Umbilical cord (tissue), 1 donor: ENCODE measurements at regions not wholly inside any gene's neighbourhood (a gene's known extent, or its start where the extent isn't known, plus 50 kb on each side); places are given as distances from the start of the nearest gene placed in this dataset.
"Not testable (repeated sequence)": the region's sequence is repeated elsewhere in the genome, so short reads cannot be mapped to it uniquely, and the experiment has no call there.

Experiments used
- DNase-seq: peaks from one replicate; pipeline ENCODE4 v3.0.0-alpha.2; 2015; ENCODE audit warnings: low spot score

DNA sequence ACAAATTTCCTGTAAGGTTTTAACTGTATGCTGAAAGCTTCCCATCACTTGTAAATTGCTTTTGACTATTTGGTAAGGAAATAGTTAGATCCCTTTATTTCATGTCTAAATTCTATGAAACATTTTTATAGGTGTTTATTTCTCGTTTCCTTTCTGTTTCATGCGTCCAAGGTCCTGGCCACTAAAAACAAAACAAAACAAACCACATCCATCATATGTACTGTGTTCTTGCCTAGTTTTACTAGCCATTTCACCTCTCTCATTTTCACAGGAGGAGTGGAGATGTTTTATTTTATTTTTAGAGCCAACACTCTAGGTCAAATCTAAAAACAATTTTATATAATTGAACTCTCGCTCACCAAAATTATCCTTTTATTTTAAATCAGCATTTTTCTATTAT is 375.2 kb upstream of the CTSO start:
- no peak for DNase-seq

- no peak for DNase-seq
Observed at GRCh38 chr4:156326246-156326645, 372.6 kb upstream of the CTSO start.

- DNase-seq: no peak
Observed at GRCh38 chr4:156322592-156322991, 368.9 kb upstream of the CTSO start.

- peak; percentile 5 for DNase-seq
Observed at GRCh38 chr4:156321203-156321602, 367.5 kb upstream of the CTSO start.

DNA sequence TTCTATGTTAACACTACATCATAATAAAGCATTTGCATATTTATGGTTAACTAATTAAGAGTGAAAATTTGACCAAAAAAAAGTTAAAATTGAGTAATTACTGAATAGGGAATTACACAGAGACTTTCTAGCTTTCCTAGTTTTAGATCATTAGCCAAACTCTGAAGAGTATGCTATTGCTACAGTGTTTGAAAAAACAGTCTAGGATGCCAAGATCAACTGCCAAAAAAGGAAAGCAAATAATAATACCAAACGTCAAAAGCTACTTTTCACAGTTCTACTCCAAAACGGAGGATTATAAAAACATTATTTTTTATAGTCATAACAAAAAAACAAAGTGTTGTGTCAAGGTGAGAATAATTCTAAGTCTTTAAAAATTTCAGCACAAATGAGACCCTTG is 359.8 kb upstream of the CTSO start:
- no peak for DNase-seq

DNA sequence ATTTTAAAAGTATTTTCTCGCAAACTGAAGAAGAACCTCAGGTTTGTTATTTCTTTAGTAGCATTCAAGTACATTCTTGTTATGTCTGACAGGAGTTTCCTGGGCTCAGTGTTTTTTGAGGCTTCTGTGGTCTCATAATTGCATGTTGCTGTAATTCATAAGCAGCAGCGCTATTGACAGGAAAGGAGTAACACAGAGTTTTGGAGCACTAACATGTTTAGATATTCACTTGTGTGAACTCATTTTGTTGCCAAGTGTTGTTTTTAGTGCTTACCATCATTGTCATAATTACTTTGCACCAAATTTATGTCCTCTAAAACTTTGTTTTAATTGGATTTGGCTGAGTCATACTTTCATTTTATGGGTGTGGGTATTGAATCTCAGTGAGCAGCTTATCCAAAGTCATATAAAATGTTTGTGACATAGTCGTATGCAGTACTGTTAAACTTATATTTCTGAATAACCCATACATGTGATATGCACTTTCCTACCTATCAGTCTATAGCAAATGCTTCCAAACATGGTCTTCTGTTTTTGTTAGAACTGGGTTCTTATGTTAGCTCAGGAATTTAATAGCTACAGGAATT is 358.7 kb upstream of the CTSO start:
- DNase-seq: peak; percentile 22

DNA sequence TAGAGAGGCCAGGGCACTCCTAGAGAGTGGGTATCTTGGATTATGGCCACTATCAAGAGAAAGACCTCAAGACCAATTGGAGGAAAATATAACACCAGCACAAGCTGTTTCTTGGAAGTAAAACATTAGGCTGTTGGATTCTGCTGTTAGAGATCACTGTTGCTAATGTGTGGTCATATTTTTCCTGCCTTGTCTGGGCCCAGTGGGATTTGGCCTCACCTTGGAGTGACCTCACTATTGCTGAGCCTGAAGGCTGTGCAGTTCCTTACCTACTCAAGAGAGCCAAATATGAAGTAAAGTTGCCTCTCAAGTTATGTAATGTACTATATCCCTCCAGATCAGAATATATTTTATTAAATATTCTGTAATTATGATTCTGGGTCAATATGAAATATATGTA is 355.4 kb upstream of the CTSO start:
- no peak for DNase-seq

DNA sequence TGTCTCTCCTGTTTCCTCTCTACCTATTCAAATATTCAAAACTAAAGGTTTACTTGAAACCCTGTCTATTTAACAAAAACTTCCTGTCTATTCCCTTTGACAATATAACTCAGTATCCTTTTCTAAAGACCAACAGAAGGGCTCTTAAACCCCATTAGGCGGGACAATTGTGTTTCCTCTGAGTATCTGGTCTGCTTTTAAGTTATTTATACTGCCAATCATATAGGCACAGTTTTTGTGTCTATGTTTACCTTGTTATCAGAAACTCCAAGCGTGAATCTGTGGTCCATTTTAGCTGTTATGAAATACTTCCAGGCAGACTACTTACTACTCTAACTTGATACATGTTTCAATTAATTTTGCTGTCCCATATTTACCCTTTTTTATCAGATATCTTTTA is 350.0 kb upstream of the CTSO start:
- DNase-seq: no peak

DNA sequence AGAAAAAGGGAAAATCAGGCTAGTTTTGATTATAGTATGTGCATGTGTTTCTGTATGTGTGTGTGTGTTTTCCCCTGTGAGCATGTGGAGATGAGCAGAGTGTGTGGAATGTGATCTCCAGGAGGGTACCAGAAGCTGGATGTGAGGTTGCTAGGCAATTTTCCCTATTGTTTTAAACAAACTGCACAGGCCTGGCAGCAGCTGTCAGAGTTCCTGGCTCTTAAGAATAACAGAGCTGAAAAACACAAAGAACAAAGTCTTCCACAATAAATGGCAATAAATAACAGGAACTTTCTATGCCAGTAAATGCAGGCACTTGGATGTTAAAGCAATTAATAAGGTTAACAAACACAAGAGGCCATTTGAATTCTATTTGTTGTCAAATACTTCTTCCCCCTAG is 344.6 kb upstream of the CTSO start:
- DNase-seq: peak; percentile 86

DNA sequence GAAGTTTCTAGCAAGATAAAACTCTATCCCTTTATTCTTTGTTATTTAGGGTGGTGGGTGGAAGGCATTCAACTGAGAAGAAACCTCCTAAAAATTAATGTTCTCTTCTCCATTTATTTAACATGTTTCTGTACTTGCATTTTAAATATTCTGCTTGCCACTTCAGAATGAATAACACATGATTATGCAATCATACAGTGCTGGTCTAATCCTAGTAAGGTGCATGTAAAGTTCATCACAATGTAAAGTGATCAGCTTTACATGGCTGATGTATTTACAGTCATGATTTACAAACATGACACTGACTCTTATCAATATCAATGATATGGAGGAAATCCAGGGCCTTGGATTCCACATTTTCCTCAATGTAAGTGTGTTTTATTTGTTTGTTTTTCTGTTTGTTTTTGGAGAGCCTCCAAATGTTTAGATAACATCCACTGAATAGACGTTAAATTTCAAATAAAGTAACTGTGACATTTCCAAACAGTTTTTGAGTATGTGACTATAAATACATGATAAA is 342.1 kb upstream of the CTSO start:
- no peak for DNase-seq

GRCh38 chr4:156294577-156294976 is 340.9 kb upstream of the CTSO start:
- peak; percentile 93 for DNase-seq

DNA sequence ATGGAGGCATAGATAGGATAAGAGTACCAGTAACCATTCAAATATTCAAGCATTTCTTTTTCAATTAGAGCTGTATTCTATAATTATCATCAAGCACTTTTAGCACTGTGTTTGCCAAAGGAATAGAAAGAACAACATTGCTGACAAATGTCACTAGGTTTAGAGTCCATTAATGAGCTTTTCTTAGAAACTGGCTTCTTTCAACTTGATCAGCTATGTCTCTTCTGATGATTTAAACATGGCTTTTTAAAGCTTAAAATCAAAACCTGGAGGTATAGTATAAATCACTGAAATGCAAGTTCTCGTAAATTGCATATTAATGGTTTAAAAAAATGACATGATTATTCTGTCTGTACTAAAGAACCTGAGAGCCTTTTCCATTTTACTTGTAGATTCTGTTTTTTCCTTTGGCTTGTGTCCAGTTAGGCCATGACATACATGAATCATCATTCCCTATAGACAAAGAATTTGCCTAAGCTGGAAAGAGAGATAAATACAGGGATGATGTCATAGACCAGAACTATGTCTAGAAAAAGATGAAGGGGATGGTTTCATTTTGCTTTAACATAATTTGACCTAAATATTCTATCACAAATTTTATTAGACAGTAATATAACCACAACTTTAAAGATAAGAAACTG is 340.1 kb upstream of the CTSO start:
- peak; percentile 97 for DNase-seq

DNA sequence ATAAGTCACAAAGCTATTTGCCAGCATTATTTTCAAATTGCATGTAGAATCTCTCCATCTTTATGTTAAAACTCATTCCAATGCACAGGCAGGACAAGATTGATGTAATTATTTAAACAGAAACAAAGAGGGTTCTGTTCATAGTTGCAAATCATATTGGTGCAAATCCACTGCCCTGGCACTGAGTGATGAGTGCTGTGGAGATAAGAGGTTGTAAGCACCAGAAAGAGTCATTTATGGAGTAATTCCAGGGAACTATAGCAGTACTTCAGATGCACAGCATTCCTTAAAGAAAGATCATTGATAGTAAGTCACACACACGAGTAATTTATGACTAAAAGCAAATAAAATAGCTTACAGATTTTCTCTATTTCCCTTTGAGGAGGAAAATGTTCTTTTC is 337.7 kb upstream of the CTSO start:
- peak; percentile 91 for DNase-seq

- peak; percentile 43 for DNase-seq
Observed at GRCh38 chr4:156290811-156291210, 337.1 kb upstream of the CTSO start.

GRCh38 chr4:156290026-156290425 is 336.4 kb upstream of the CTSO start:
- DNase-seq: not testable (repeated sequence)

- DNase-seq: peak; percentile 56
Observed at GRCh38 chr4:156280686-156281085, 327.0 kb upstream of the CTSO start.

DNA sequence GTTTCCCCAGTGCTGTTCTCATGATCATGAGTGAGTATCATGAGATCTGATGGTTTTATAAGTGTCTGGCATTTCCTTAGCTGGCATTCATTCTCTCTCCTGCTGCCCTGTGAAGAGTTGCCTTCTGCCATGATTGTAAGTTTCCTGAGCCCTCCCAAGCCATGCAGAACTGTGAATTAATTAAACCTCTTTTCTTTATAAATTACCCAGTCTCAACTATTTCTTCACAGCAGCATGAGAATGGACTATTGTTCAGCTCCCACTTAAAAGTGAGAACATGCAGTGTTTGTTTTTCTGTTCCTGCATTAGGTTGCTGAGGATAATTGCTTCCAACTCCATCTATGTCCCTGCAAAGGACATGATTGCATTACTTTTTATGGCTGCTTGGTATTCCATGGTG is 311.7 kb upstream of the CTSO start:
- DNase-seq: no peak

DNA sequence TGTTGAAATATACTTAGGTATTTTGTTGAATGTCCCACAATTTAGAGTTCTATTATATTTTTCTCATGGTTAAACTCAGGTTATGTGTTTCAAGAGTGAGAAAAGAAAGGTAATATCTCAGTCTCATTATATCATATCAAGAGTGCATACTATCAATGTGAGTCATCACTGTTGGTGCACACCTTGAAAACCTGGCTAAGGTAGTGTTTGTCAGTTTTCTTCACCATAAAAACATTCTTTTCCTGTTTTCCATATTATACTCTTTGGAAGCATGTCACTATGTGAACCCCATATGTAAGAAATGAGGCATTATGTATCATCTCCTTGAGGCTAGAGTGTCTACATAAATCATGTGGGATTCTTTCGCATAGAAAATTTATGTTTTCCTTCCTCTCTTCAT is 307.6 kb upstream of the CTSO start:
- DNase-seq: no peak

GRCh38 chr4:156255230-156256007 is 301.8 kb upstream of the CTSO start:
- DNase-seq: peak; percentile 64

DNA sequence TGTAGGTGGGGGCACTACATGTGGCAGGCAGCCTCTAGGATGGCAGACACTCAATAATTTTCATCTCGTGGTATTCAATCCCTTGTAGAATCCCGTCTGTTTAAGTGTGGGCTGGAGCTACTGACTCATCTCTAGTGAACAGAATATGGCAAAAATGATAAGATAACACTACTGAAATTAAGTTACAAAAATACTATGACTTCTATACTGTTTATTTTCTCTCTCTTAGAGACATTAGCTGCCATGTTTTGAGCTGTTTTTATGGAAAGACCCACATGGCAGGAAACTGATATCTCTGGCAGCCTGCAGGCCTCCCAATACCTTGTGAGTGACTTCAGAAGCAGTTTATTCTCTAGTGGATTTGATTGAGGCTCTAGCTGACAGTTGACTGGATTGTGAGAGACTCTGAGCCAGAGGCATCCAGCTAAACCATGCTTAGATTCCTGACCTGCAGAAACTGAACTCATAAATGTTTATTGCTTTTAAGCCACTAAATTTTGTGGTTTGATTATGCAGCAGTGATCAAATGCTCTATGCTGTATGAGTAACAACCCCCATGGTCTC is 298.8 kb upstream of the CTSO start:
- peak; percentile 73 for DNase-seq

GRCh38 chr4:156251373-156252065 is 297.9 kb upstream of the CTSO start:
- no peak for DNase-seq

DNA sequence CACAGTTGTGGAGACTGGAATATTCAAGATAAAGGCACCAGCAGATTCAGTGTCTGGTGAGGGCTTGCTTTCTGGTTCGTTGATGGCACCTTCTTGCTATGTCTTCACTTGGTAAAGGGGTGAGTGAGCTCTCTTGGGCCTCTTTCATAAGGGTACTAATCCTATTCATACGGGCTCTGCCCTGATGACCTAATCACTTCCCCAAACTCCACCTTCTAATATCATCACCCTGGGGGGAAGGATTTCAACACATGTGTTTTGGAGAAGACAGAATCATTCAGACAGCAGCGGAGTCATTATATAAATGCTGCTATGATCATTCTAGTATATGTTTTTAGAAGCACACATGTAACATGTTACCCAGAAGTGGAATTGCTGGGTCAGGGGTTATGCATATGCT is 295.3 kb upstream of the CTSO start:
- DNase-seq: no peak
